ENCODE measurements at regions not wholly inside any gene's neighbourhood (a gene's known extent, or its start where the extent isn't known, plus 50 kb on each side); places are given as distances from the start of the nearest gene placed in this dataset.

- no peak for TF ChIP-seq CTCF (IDR thresholded peaks at IDR 0.05; ENCODE audit: unreplicated experiment in 3 of 3)
- Mint-ChIP-seq H3K36me3 (ENCODE audit: low read depth) (no peaks in the 10 kb centered on the region), H3K27ac (no peak overlapping the region), H3K4me3 (no peak overlapping the region), H3K9me3 (no peaks in the 10 kb centered on the region), H3K4me1 (no peaks in the 10 kb centered on the region), H3K27me3 (ENCODE audit: low read depth) (no peaks in the 10 kb centered on the region)
These were observed 135.2 kb upstream of the TSPAN5 start for GRCh38 chr4:98793658-98794057.

- Mint-ChIP-seq H3K36me3 (ENCODE audit: low read depth) (no peaks in the 10 kb centered on the region), H3K4me1 (peaks cover 4% of the 10 kb centered on the region), H3K27me3 (ENCODE audit: low read depth) (no peaks in the 10 kb centered on the region), H3K4me3 (no peak overlapping the region), H3K9me3 (no peaks in the 10 kb centered on the region), H3K27ac (no peak overlapping the region)
- TF ChIP-seq CTCF (IDR thresholded peaks at IDR 0.05; ENCODE audit: unreplicated experiment in 3 of 3): no peak
These were observed 128.5 kb upstream of the TSPAN5 start for GRCh38 chr4:98786866-98787265.

GRCh38 chr4:98784947-98785706 lies 126.7 kb upstream of the TSPAN5 start:
- Mint-ChIP-seq H3K4me3 (no peak overlapping the region), H3K36me3 (ENCODE audit: low read depth) (no peaks in the 10 kb centered on the region), H3K27me3 (ENCODE audit: low read depth) (no peaks in the 10 kb centered on the region), H3K4me1 (peaks cover 15% of the 10 kb centered on the region), H3K9me3 (no peaks in the 10 kb centered on the region), H3K27ac (no peak overlapping the region)
- no peak for TF ChIP-seq CTCF (IDR thresholded peaks at IDR 0.05; ENCODE audit: unreplicated experiment in 3 of 3)

- no peaks in the 10 kb centered on the region for H3K36me3 Mint-ChIP-seq (ENCODE audit: low read depth)
- no peaks in the 10 kb centered on the region for H3K27me3 Mint-ChIP-seq (ENCODE audit: low read depth)
- no peak overlapping the region for H3K4me3 Mint-ChIP-seq
- no peak for TF ChIP-seq CTCF (IDR thresholded peaks at IDR 0.05; ENCODE audit: unreplicated experiment in 3 of 3)
- H3K27ac Mint-ChIP-seq: peak overlapping the region in 1 of 3 experiments; percentile 49
- peaks cover 31% of the 10 kb centered on the region for H3K4me1 Mint-ChIP-seq
- H3K9me3 Mint-ChIP-seq: no peaks in the 10 kb centered on the region
These were observed 123.4 kb upstream of the TSPAN5 start for GRCh38 chr4:98781641-98782357.

GRCh38 chr4:98780926-98781325 lies 122.5 kb upstream of the TSPAN5 start:
- no peaks in the 10 kb centered on the region for H3K9me3 Mint-ChIP-seq
- no peak for TF ChIP-seq CTCF (IDR thresholded peaks at IDR 0.05; ENCODE audit: unreplicated experiment in 3 of 3)

More at GRCh38 chr4:98780926-98781325, 122.5 kb upstream of the TSPAN5 start:
- no peaks in the 10 kb centered on the region for H3K36me3 Mint-ChIP-seq (ENCODE audit: low read depth)
- peak overlapping the region in 2 of 3 experiments; percentile 91 to 94 for H3K27ac Mint-ChIP-seq
- no peaks in the 10 kb centered on the region for H3K27me3 Mint-ChIP-seq (ENCODE audit: low read depth)
- H3K4me1 Mint-ChIP-seq: peaks cover 31% of the 10 kb centered on the region
- H3K4me3 Mint-ChIP-seq: no peak overlapping the region

All from nephron (organoid).